ENCODE measurements at regions not wholly inside any gene's neighbourhood (a gene's known extent, or its start where the extent isn't known, plus 50 kb on each side); places are given as distances from the start of the nearest gene placed in this dataset.

DNA sequence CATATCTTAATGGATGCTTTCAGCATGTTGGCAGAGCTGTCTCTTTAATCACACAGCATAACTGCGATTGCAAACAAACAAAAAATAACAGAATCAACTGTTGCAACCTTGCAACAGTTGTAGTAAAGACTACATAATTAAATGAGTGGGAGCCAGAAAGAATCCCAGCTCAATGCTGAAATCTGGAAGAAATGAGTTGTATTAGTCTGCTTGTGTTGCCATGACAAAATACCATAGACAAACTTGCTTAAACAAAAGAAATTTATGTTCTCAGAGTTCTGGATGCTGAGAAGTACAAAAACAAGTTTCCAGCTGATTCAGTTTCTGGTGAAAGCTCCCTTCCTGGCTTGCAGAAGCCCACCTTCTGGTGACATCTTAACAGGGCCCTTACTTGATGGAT, 260.9 kb upstream of the TUSC1 start:
- TF ChIP-seq, protein P1, sequence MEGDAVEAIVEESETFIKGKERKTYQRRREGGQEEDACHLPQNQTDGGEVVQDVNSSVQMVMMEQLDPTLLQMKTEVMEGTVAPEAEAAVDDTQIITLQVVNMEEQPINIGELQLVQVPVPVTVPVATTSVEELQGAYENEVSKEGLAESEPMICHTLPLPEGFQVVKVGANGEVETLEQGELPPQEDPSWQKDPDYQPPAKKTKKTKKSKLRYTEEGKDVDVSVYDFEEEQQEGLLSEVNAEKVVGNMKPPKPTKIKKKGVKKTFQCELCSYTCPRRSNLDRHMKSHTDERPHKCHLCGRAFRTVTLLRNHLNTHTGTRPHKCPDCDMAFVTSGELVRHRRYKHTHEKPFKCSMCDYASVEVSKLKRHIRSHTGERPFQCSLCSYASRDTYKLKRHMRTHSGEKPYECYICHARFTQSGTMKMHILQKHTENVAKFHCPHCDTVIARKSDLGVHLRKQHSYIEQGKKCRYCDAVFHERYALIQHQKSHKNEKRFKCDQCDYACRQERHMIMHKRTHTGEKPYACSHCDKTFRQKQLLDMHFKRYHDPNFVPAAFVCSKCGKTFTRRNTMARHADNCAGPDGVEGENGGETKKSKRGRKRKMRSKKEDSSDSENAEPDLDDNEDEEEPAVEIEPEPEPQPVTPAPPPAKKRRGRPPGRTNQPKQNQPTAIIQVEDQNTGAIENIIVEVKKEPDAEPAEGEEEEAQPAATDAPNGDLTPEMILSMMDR (IDR thresholded peaks at IDR 0.05; ENCODE audit: low read length) = no peak
- no peak for TF ChIP-seq EZH2 (IDR thresholded peaks at IDR 0.05; ENCODE audit: borderline replicate concordance, low read length)
